NCI-H2029 (cell line): ENCODE measurements at regions not wholly inside any gene's neighbourhood (a gene's known extent, or its start where the extent isn't known, plus 50 kb on each side); places are given as distances from the start of the nearest gene placed in this dataset.

Source experiments
- DNase-seq: peaks from one replicate; lab custom pipeline; 2025; lab: John Stamatoyannopoulos, UW

DNA sequence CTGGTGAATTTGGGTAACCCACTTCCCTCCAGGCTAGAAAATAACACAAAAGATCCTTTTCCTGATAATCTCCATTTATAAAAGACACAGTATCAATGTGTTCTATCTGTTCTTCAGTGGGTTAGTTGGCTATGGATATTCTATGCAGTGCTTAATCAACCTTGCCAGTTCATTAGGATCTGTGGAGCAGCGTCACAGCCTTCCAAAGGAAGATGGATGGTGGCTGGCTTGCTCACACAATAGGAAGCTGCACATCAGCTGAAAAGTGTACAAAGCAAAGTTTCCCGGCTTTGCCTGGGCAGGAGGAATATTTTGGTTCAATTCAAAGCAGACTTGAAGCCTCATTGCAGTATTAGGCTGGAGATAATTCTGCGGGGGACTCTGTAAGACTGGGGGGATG is 70.3 kb upstream of the CA10 start:
- DNase-seq, result no peak

DNA sequence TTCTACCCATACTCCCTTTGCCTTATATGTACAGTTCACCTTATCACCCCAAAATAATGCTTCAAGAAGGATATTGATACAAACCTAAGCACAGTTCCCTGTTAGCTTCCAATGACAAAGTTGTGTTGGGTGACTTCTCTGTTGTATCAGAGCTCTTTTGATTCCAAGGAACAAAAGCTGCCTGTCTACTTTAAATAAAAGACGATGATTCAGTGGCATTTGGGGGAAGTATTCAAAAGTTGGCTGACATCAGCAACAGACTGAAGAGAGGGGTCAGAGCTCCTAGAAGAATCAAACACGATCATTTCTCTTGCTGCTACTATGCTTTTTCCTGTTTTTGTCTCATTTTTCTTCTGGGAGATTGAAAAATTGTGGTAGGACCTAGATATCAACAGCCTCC is 69.4 kb upstream of the CA10 start:
- DNase-seq, result no peak

DNA sequence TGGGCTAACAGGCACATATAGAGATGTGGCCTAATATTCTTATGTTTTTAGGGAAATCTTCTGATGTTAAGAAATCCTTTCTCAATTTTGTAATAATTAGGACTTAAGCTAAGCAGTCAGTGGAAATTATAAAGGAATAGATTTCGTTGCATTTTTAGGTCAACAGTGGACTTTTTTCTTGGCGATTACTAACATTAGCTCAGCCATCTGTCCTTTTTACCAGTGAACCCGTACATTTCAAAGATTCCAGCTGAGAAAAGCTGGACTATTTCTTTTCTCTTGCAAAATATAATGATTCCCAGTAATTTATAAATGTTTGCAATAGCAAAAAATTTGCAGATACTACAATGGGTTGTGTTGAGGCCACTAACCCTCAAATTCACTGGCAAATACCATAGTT is 54.9 kb upstream of the CA10 start:
- DNase-seq, result no peak

DNA sequence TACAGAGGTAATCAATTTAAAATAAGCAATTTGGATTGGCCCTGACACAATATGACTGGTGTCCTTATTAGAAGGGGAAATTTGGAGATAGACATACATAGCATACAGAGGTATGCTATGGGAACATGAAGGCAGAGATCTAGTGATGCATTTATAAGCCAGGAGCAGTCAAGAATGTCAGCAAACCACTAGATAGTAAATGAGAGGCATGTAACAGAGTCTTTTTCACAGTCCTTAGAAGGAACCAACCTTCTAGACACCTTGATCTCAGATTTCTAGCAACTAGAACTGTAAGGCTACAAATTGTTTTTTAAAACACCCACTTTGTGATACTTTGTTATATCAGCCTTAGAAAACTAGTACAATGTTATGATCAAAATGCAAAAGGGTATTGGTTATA is 54.3 kb upstream of the CA10 start:
- no peak for DNase-seq

DNA sequence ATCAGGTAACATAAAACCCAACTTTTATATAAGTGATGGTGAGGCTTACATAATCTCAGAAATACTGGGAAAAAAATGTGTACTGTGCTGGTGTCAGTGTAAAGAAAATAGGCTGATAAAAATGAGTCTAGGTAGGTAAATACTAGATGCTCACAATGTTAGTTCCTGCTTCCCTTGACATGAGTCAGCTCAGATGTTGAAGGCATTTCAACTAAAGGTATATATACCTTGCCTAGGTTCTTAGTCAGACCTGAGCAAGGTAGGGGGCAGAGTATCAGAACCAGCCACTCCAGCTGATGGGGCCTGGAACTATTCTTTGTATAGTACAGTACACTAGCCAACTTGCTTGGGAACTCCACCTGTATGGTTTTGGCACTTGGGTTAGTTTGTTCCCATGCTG is 51.0 kb upstream of the CA10 start:
- DNase-seq, result no peak
